HG02981 (cell line): ENCODE measurements at regions not wholly inside any gene's neighbourhood (a gene's known extent, or its start where the extent isn't known, plus 50 kb on each side); places are given as distances from the start of the nearest gene placed in this dataset.
"Not testable (repeated sequence)": the region's sequence is repeated elsewhere in the genome, so short reads cannot be mapped to it uniquely, and the experiment has no call there.

ENCODE experiments used
- ATAC-seq: cut with Tn5 transposase; IDR thresholded peaks from one replicate; pipeline ENCODE4 v1.9.1; 2021; ENCODE audit warnings: mild to moderate bottlenecking, moderate library complexity; ENCODE audit not compliant: unreplicated experiment

GRCh38 chrX:113539599-113540356, 699.1 kb upstream of the AMOT start:
- ATAC-seq: no peak

- ATAC-seq: no peak
Measured at GRCh38 chrX:113529426-113530013, 688.9 kb upstream of the AMOT start.

GRCh38 chrX:113522814-113523213, 682.2 kb upstream of the AMOT start:
- peak; percentile 99 for ATAC-seq

- ATAC-seq: no peak
Measured at GRCh38 chrX:113514906-113515305, 674.3 kb upstream of the AMOT start.

GRCh38 chrX:113512700-113513395, 672.2 kb upstream of the AMOT start:
- no peak for ATAC-seq

GRCh38 chrX:113510586-113510985, 670.0 kb upstream of the AMOT start:
- no peak for ATAC-seq

- ATAC-seq: no peak
Measured at GRCh38 chrX:113492895-113493294, 652.3 kb upstream of the AMOT start.

GRCh38 chrX:113473418-113473817, 632.8 kb upstream of the AMOT start:
- no peak for ATAC-seq

GRCh38 chrX:113473015-113473414, 632.4 kb upstream of the AMOT start:
- ATAC-seq: not testable (repeated sequence)

GRCh38 chrX:113470166-113470565, 629.5 kb upstream of the AMOT start:
- no peak for ATAC-seq

- no peak for ATAC-seq
Measured at GRCh38 chrX:113457719-113458118, 617.1 kb upstream of the AMOT start.

GRCh38 chrX:113455582-113455981, 615.0 kb upstream of the AMOT start:
- ATAC-seq: no peak

- ATAC-seq: no peak
Measured at GRCh38 chrX:113429011-113429410, 588.4 kb upstream of the AMOT start.

- ATAC-seq: no peak
Measured at GRCh38 chrX:113422323-113422722, 581.7 kb upstream of the AMOT start.

GRCh38 chrX:113421432-113421831, 580.8 kb upstream of the AMOT start:
- no peak for ATAC-seq

GRCh38 chrX:113412106-113412505, 571.5 kb upstream of the AMOT start:
- ATAC-seq: no peak

GRCh38 chrX:113408843-113409242, 568.2 kb upstream of the AMOT start:
- ATAC-seq: no peak

- ATAC-seq: no peak
Measured at GRCh38 chrX:113400193-113400704, 559.6 kb upstream of the AMOT start.

GRCh38 chrX:113399506-113400192, 559.0 kb upstream of the AMOT start:
- no peak for ATAC-seq

- ATAC-seq: no peak
Measured at GRCh38 chrX:113392355-113392754, 551.7 kb upstream of the AMOT start.

GRCh38 chrX:113391875-113392274, 551.2 kb upstream of the AMOT start:
- no peak for ATAC-seq
